ENCODE measurements at regions not wholly inside any gene's neighbourhood (a gene's known extent, or its start where the extent isn't known, plus 50 kb on each side); places are given as distances from the start of the nearest gene placed in this dataset.

DNA sequence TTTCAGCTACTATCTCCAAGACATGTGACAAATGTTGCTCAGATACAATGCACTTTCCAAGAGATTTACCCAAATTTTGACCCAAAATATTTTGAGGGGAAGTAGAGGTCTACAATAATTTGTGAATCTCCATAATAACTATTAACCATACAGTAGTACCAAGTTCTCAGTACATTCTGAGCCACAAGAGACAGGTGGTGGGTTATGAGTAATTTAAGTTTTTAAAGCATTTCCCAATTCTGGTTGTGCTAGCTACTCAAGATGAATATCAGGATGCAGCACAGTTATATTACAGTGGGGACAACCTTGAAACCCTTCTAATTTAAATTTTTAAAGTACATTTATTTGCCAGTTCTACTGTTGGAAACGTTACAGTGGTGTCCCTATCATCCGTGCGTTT is 92.2 kb upstream of the MITF start:
- Histone ChIP-seq H2AK5ac (ENCODE audit: low read length, severe bottlenecking) (no peak overlapping the region), H3K27me3 (ENCODE audit: control insufficient read depth in 1 of 2, insufficient read depth in 1 of 2, low read length in 2 of 2) (no peaks in the 10 kb centered on the region), H3K23ac (ENCODE audit: low read length in 2 of 2) (no peak overlapping the region), H2AFZ (ENCODE audit: low read depth, low read length) (no peak overlapping the region), H3K79me1 (replicated peaks; ENCODE audit: low read length, poor library complexity, severe bottlenecking) (no peaks in the 10 kb centered on the region), H4K91ac (ENCODE audit: low read length) (no peak overlapping the region), H2BK12ac (ENCODE audit: low read length in 2 of 2) (no peak overlapping the region), H3K14ac (ENCODE audit: low read length in 2 of 2) (no peak overlapping the region), H4K8ac (ENCODE audit: low read length) (no peak overlapping the region), H3K4me1 (ENCODE audit: control insufficient read depth, insufficient read depth, low read depth, low read length) (no peaks in the 10 kb centered on the region), H3K27ac (ENCODE audit: low read length, poor library complexity, severe bottlenecking) (no peak overlapping the region), H3K9me3 (ENCODE audit: control insufficient read depth, low read length) (no peaks in the 10 kb centered on the region), H3K18ac (ENCODE audit: low read depth in 1 of 2, low read length in 2 of 2) (no peak overlapping the region), H2BK15ac (ENCODE audit: low read depth, poor library complexity, severe bottlenecking) (no peak overlapping the region), H3K36me3 (ENCODE audit: control insufficient read depth in 1 of 2, insufficient read depth in 2 of 2, low read depth in 1 of 2, low read length in 2 of 2) (no peaks in the 10 kb centered on the region), H3K9ac (ENCODE audit: low read length) (no peak overlapping the region), H2BK120ac (ENCODE audit: low read depth, low read length) (no peak overlapping the region), H3K4me2 (ENCODE audit: low read length, poor library complexity, severe bottlenecking) (no peak overlapping the region), H3K4me3 (ENCODE audit: insufficient read depth in 1 of 2, low read depth in 1 of 2, low read length in 2 of 2) (no peak overlapping the region), H2BK5ac (ENCODE audit: low read depth, low read length, poor library complexity, severe bottlenecking) (no peak overlapping the region), H3K4ac (ENCODE audit: low read depth in 1 of 2, low read length in 2 of 2) (no peak overlapping the region)
- DNase-seq = no peak
- no CpG with 5 or more reads among the region's 3 CpGs for WGBS

DNA sequence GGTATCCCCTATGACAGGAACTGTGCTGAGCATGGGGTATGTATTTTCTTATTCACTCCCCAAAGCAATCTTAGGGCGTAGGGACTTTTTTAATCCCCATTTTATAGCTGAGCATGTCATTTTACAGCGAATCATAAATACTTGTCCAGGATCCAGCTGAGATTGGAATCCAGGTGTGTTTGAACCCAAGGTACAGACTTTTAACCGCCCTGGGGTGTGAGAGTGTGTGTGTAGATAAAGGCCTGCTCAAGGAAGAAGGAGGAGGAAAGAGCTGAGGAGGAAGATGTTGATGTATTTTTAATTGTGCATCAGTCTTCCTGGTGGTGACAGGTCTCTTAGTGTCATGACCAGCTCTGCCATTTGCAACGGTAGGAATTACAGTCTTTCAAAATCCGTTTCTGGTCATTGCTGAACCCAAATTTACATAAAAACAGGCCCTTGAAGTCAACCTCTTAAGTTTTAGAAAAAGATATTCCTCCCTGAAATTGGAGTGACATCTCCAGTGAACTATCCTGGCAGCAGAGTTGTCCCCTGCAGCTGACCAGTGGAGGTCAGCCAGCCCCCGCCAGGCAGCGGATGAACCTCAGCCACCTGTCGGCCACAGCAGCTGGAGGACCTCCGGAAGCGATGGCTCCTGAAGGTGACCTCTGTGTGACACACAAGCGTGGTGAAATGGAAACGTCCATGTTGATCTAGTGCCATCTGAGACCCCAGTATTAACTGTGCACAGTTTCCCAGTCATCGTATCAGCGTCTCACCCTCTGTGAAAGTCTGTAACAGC is 92.8 kb upstream of the MITF start:
- no peak overlapping the region for H2BK15ac ChIP-seq (ENCODE audit: low read depth, poor library complexity, severe bottlenecking)
- H4K8ac ChIP-seq (ENCODE audit: low read length) = no peak overlapping the region
- H2AFZ ChIP-seq (ENCODE audit: low read depth, low read length) = no peak overlapping the region
- no peak for DNase-seq
- H3K4me2 ChIP-seq (ENCODE audit: low read length, poor library complexity, severe bottlenecking) = no peak overlapping the region
- H2AK5ac ChIP-seq (ENCODE audit: low read length, severe bottlenecking) = no peak overlapping the region
- no peak overlapping the region for H2BK12ac ChIP-seq (ENCODE audit: low read length in 2 of 2)
- H3K9me3 ChIP-seq (ENCODE audit: control insufficient read depth, low read length) = no peaks in the 10 kb centered on the region
- no peaks in the 10 kb centered on the region for H3K27me3 ChIP-seq (ENCODE audit: control insufficient read depth in 1 of 2, insufficient read depth in 1 of 2, low read length in 2 of 2)
- H4K91ac ChIP-seq (ENCODE audit: low read length) = no peak overlapping the region
- no peaks in the 10 kb centered on the region for H3K36me3 ChIP-seq (ENCODE audit: control insufficient read depth in 1 of 2, insufficient read depth in 2 of 2, low read depth in 1 of 2, low read length in 2 of 2)
- no peak overlapping the region for H3K18ac ChIP-seq (ENCODE audit: low read depth in 1 of 2, low read length in 2 of 2)
- WGBS = 87% methylated on average over 14 of the region's 14 CpGs
- H3K4me1 ChIP-seq (ENCODE audit: control insufficient read depth, insufficient read depth, low read depth, low read length) = no peaks in the 10 kb centered on the region
- H2BK120ac ChIP-seq (ENCODE audit: low read depth, low read length) = no peak overlapping the region
- H3K4me3 ChIP-seq (ENCODE audit: insufficient read depth in 1 of 2, low read depth in 1 of 2, low read length in 2 of 2) = no peak overlapping the region
- no peak overlapping the region for H3K4ac ChIP-seq (ENCODE audit: low read depth in 1 of 2, low read length in 2 of 2)
- H3K14ac ChIP-seq (ENCODE audit: low read length in 2 of 2) = no peak overlapping the region
- H3K79me1 ChIP-seq (replicated peaks; ENCODE audit: low read length, poor library complexity, severe bottlenecking) = no peaks in the 10 kb centered on the region
- H3K9ac ChIP-seq (ENCODE audit: low read length) = no peak overlapping the region
- H2BK5ac ChIP-seq (ENCODE audit: low read depth, low read length, poor library complexity, severe bottlenecking) = no peak overlapping the region
- no peak overlapping the region for H3K27ac ChIP-seq (ENCODE audit: low read length, poor library complexity, severe bottlenecking)
- no peak overlapping the region for H3K23ac ChIP-seq (ENCODE audit: low read length in 2 of 2)

GRCh38 chr3:69642606-69643005 is 96.7 kb upstream of the MITF start:
- Histone ChIP-seq H3K14ac (ENCODE audit: low read length in 2 of 2) (no peak overlapping the region), H4K8ac (ENCODE audit: low read length) (no peak overlapping the region), H3K79me1 (replicated peaks; ENCODE audit: low read length, poor library complexity, severe bottlenecking) (no peaks in the 10 kb centered on the region), H2BK12ac (ENCODE audit: low read length in 2 of 2) (no peak overlapping the region), H3K36me3 (ENCODE audit: control insufficient read depth in 1 of 2, insufficient read depth in 2 of 2, low read depth in 1 of 2, low read length in 2 of 2) (no peaks in the 10 kb centered on the region), H3K18ac (ENCODE audit: low read depth in 1 of 2, low read length in 2 of 2) (no peak overlapping the region), H3K9me3 (ENCODE audit: control insufficient read depth, low read length) (peaks cover 5% of the 10 kb centered on the region), H3K27ac (ENCODE audit: low read length, poor library complexity, severe bottlenecking) (no peak overlapping the region), H3K4me3 (ENCODE audit: insufficient read depth in 1 of 2, low read depth in 1 of 2, low read length in 2 of 2) (no peak overlapping the region), H4K91ac (ENCODE audit: low read length) (no peak overlapping the region), H3K23ac (ENCODE audit: low read length in 2 of 2) (no peak overlapping the region), H3K4ac (ENCODE audit: low read depth in 1 of 2, low read length in 2 of 2) (no peak overlapping the region), H3K4me2 (ENCODE audit: low read length, poor library complexity, severe bottlenecking) (no peak overlapping the region), H2BK120ac (ENCODE audit: low read depth, low read length) (no peak overlapping the region), H2BK5ac (ENCODE audit: low read depth, low read length, poor library complexity, severe bottlenecking) (no peak overlapping the region), H3K4me1 (ENCODE audit: control insufficient read depth, insufficient read depth, low read depth, low read length) (no peaks in the 10 kb centered on the region), H3K9ac (ENCODE audit: low read length) (no peak overlapping the region), H3K27me3 (ENCODE audit: control insufficient read depth in 1 of 2, insufficient read depth in 1 of 2, low read length in 2 of 2) (no peaks in the 10 kb centered on the region), H2AK5ac (ENCODE audit: low read length, severe bottlenecking) (no peak overlapping the region), H2AFZ (ENCODE audit: low read depth, low read length) (no peak overlapping the region), H2BK15ac (ENCODE audit: low read depth, poor library complexity, severe bottlenecking) (no peak overlapping the region)
- DNase-seq = no peak
- WGBS = 69% methylated on average over 3 of the region's 5 CpGs

DNA sequence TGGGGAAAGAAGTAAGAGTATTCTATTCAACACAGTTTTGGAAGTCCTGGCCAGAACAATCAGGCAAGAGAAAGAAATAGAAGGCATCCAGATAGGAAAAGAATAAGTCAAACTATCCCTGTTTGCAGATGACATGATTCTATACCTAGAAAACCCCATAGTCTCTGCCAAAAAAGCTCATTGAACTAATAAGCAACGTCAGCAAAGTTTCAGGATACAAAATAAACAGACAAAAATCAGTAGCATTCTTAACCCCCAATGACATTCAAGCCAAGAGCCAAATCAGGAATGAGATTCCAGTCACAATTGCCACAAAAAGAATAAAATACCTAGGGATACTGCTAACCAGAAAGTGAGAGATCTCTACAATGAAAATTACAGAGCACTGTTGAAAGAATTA is 99.4 kb upstream of the MITF start:
- peaks cover 5% of the 10 kb centered on the region for H3K9me3 ChIP-seq (ENCODE audit: control insufficient read depth, low read length)
- H2BK5ac ChIP-seq (ENCODE audit: low read depth, low read length, poor library complexity, severe bottlenecking) = no peak overlapping the region
- no peaks in the 10 kb centered on the region for H3K36me3 ChIP-seq (ENCODE audit: control insufficient read depth in 1 of 2, insufficient read depth in 2 of 2, low read depth in 1 of 2, low read length in 2 of 2)
- H3K4ac ChIP-seq (ENCODE audit: low read depth in 1 of 2, low read length in 2 of 2) = no peak overlapping the region
- WGBS = 62% methylated on average over 1 of the region's 1 CpG
- no peaks in the 10 kb centered on the region for H3K79me1 ChIP-seq (replicated peaks; ENCODE audit: low read length, poor library complexity, severe bottlenecking)
- H3K9ac ChIP-seq (ENCODE audit: low read length) = no peak overlapping the region
- no peak overlapping the region for H3K4me2 ChIP-seq (ENCODE audit: low read length, poor library complexity, severe bottlenecking)
- no peak overlapping the region for H2BK120ac ChIP-seq (ENCODE audit: low read depth, low read length)
- no peak overlapping the region for H3K18ac ChIP-seq (ENCODE audit: low read depth in 1 of 2, low read length in 2 of 2)
- no peak overlapping the region for H4K8ac ChIP-seq (ENCODE audit: low read length)
- H4K91ac ChIP-seq (ENCODE audit: low read length) = no peak overlapping the region
- DNase-seq = no peak
- no peaks in the 10 kb centered on the region for H3K4me1 ChIP-seq (ENCODE audit: control insufficient read depth, insufficient read depth, low read depth, low read length)
- H3K27ac ChIP-seq (ENCODE audit: low read length, poor library complexity, severe bottlenecking) = no peak overlapping the region
- H2AK5ac ChIP-seq (ENCODE audit: low read length, severe bottlenecking) = no peak overlapping the region
- H2BK12ac ChIP-seq (ENCODE audit: low read length in 2 of 2) = no peak overlapping the region
- H3K27me3 ChIP-seq (ENCODE audit: control insufficient read depth in 1 of 2, insufficient read depth in 1 of 2, low read length in 2 of 2) = no peaks in the 10 kb centered on the region
- H3K4me3 ChIP-seq (ENCODE audit: insufficient read depth in 1 of 2, low read depth in 1 of 2, low read length in 2 of 2) = no peak overlapping the region
- no peak overlapping the region for H2AFZ ChIP-seq (ENCODE audit: low read depth, low read length)
- no peak overlapping the region for H3K14ac ChIP-seq (ENCODE audit: low read length in 2 of 2)
- H3K23ac ChIP-seq (ENCODE audit: low read length in 2 of 2) = no peak overlapping the region
- H2BK15ac ChIP-seq (ENCODE audit: low read depth, poor library complexity, severe bottlenecking) = no peak overlapping the region
